HCT116 (cell line): ENCODE measurements at regions not wholly inside any gene's neighbourhood (a gene's known extent, or its start where the extent isn't known, plus 50 kb on each side); places are given as distances from the start of the nearest gene placed in this dataset.

ENCODE experiments used
- EZH2 ChIP-seq: fragments of 200-600 bp; sonication (generic); IDR thresholded peaks from 2 replicates; pipeline ENCODE4 v1.6.1; 2017; ENCODE audit warnings: antibody characterized with exemption, mixed run types
- TF ChIP-seq, protein P1 (sequence below): IDR thresholded peaks from 2 replicates; pipeline ENCODE4 v1.6.1; 2012; ENCODE audit warnings: low read depth
- TF ChIP-seq, protein P2 (sequence below), 3 experiments: fragments of 200-600 bp in 1 of 3; sonication (generic) in 1 of 3; IDR thresholded peaks in 2 of 3; conservative IDR thresholded peaks in 1 of 3; 2 replicates each; pipeline ENCODE4 v1.5.1; 2012 to 2017; ENCODE audit warnings: low read depth in 2 of 3, low read length in 2 of 3, antibody characterized with exemption in 1 of 3, borderline replicate concordance in 1 of 3, control low read depth in 1 of 3, mild to moderate bottlenecking in 1 of 3, mixed read lengths in 1 of 3, mixed run types in 1 of 3, moderate library complexity in 1 of 3; ENCODE audit not compliant: insufficient read depth in 1 of 3
- TF ChIP-seq, protein P3 (sequence below): IDR thresholded peaks from 2 replicates; pipeline ENCODE4 v1.6.1; 2012

DNA sequence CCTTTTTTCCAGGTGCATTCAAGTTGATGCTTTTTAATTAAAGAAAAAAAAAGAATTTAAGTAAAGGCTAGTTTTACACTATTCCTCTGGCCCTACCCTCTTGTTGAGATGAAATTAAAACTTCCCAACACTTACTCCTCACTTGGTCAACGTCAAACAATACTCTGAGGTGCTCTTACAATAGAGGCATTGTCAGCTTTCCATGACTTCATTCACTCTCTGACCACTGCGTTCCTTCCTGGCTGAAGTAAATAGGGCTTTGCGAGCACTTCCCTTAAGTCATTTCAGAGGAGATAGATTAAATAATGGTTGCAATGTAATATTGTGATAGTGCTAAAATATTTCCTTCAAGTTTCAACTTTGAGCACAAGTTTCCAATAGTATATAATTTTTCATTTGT is 229.8 kb upstream of the CEP162 start:
- TF ChIP-seq, protein P1, sequence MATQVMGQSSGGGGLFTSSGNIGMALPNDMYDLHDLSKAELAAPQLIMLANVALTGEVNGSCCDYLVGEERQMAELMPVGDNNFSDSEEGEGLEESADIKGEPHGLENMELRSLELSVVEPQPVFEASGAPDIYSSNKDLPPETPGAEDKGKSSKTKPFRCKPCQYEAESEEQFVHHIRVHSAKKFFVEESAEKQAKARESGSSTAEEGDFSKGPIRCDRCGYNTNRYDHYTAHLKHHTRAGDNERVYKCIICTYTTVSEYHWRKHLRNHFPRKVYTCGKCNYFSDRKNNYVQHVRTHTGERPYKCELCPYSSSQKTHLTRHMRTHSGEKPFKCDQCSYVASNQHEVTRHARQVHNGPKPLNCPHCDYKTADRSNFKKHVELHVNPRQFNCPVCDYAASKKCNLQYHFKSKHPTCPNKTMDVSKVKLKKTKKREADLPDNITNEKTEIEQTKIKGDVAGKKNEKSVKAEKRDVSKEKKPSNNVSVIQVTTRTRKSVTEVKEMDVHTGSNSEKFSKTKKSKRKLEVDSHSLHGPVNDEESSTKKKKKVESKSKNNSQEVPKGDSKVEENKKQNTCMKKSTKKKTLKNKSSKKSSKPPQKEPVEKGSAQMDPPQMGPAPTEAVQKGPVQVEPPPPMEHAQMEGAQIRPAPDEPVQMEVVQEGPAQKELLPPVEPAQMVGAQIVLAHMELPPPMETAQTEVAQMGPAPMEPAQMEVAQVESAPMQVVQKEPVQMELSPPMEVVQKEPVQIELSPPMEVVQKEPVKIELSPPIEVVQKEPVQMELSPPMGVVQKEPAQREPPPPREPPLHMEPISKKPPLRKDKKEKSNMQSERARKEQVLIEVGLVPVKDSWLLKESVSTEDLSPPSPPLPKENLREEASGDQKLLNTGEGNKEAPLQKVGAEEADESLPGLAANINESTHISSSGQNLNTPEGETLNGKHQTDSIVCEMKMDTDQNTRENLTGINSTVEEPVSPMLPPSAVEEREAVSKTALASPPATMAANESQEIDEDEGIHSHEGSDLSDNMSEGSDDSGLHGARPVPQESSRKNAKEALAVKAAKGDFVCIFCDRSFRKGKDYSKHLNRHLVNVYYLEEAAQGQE: no peak
- TF ChIP-seq, protein P2, sequence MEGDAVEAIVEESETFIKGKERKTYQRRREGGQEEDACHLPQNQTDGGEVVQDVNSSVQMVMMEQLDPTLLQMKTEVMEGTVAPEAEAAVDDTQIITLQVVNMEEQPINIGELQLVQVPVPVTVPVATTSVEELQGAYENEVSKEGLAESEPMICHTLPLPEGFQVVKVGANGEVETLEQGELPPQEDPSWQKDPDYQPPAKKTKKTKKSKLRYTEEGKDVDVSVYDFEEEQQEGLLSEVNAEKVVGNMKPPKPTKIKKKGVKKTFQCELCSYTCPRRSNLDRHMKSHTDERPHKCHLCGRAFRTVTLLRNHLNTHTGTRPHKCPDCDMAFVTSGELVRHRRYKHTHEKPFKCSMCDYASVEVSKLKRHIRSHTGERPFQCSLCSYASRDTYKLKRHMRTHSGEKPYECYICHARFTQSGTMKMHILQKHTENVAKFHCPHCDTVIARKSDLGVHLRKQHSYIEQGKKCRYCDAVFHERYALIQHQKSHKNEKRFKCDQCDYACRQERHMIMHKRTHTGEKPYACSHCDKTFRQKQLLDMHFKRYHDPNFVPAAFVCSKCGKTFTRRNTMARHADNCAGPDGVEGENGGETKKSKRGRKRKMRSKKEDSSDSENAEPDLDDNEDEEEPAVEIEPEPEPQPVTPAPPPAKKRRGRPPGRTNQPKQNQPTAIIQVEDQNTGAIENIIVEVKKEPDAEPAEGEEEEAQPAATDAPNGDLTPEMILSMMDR (IDR thresholded peaks at IDR 0.05 in 2 of 3, conservative IDR thresholded peaks at IDR 0.05 in 1 of 3; ENCODE audit: borderline replicate concordance in 1 of 3, insufficient read depth in 1 of 3, low read depth in 2 of 3, low read length in 2 of 3): no peak
- no peak for TF ChIP-seq EZH2
- TF ChIP-seq, protein P3, sequence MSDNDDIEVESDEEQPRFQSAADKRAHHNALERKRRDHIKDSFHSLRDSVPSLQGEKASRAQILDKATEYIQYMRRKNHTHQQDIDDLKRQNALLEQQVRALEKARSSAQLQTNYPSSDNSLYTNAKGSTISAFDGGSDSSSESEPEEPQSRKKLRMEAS: no peak
